ENCODE measurements at regions not wholly inside any gene's neighbourhood (a gene's known extent, or its start where the extent isn't known, plus 50 kb on each side); places are given as distances from the start of the nearest gene placed in this dataset.
"Not testable (repeated sequence)": the region's sequence is repeated elsewhere in the genome, so short reads cannot be mapped to it uniquely, and the experiment has no call there.

DNA sequence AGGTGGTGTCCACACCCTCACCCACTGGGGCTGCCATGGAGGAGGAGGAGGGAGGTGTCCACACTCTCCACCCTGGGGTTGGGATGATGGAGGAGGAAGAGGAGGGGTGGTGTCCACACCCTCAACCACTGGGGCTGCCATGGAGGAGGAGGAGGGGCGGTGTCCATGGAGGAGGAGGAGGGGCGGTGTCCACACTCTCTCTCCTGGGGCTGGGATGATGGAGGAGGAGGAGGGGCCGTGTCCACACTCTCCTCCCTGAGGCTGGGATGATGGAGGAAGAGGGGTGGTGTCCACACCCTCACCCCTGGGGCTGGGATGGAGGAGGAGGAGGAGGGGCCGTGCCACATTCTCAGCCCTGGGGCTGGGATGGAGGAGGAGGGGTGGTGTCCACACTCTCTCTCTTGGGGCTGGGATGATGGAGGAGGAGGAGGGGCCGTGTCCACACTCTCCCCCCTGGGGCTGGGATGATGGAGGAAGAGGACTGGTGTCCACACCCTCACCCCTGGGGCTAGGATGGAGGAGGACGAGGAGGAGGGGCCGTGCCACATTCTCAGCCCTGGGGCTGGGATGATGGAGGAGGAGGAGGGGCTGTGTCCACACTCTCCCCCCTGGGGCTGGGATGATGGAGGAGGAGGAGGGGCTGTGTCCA lies 231.7 kb downstream of the CRLF2 start:
- Mint-ChIP-seq H3K27ac (ENCODE audit: unreplicated experiment) (no peak overlapping the region), H3K27me3 (ENCODE audit: unreplicated experiment) (peaks cover 15% of the 10 kb centered on the region), H3K4me1 (ENCODE audit: unreplicated experiment) (no peaks in the 10 kb centered on the region), H3K36me3 (ENCODE audit: low read depth, unreplicated experiment) (peaks cover 6% of the 10 kb centered on the region), H3K9me3 (ENCODE audit: unreplicated experiment) (peaks cover 41% of the 10 kb centered on the region), H3K4me3 (ENCODE audit: unreplicated experiment) (no peak overlapping the region)
- TF ChIP-seq CTCF (IDR thresholded peaks at IDR 0.05; ENCODE audit: unreplicated experiment): no peak
- no peak for DNase-seq (ENCODE audit: low spot score)

DNA sequence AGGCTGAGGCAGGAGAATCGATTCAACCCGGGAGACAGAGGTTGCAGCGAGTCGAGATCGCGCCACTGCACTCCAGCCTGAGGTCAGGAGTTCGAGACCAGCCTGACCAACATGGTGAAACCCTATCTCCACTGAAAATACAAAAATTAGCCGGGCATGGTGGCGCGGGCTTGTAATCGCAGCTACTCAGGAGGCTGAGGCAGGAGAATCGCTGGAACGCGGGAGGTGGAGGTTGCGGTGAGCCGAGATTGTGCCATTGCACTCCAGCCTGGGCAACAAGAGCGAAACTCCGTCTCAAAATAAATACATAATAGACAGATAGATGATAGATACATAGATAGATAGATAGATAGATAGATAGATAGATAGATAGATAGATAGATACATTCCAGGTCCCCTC lies 233.3 kb downstream of the CRLF2 start:
- H3K27ac Mint-ChIP-seq (ENCODE audit: unreplicated experiment); H3K36me3 Mint-ChIP-seq (ENCODE audit: low read depth, unreplicated experiment); H3K4me3 Mint-ChIP-seq (ENCODE audit: unreplicated experiment); H3K4me1 Mint-ChIP-seq (ENCODE audit: unreplicated experiment); DNase-seq (ENCODE audit: low spot score): not testable (repeated sequence)
- peaks cover 15% of the 10 kb centered on the region for H3K27me3 Mint-ChIP-seq (ENCODE audit: unreplicated experiment)
- peaks cover 44% of the 10 kb centered on the region for H3K9me3 Mint-ChIP-seq (ENCODE audit: unreplicated experiment)

GRCh38 chrX:973010-973632 lies 239.3 kb downstream of the CRLF2 start:
- no peak for TF ChIP-seq CTCF (IDR thresholded peaks at IDR 0.05; ENCODE audit: unreplicated experiment)
- peaks cover 4% of the 10 kb centered on the region for H3K36me3 Mint-ChIP-seq (ENCODE audit: low read depth, unreplicated experiment)
- no peak overlapping the region for H3K4me3 Mint-ChIP-seq (ENCODE audit: unreplicated experiment)
- H3K4me1 Mint-ChIP-seq (ENCODE audit: unreplicated experiment): no peaks in the 10 kb centered on the region
- peaks cover 29% of the 10 kb centered on the region for H3K9me3 Mint-ChIP-seq (ENCODE audit: unreplicated experiment)
- DNase-seq (ENCODE audit: low spot score): no peak
- no peak overlapping the region for H3K27ac Mint-ChIP-seq (ENCODE audit: unreplicated experiment)
- H3K27me3 Mint-ChIP-seq (ENCODE audit: unreplicated experiment): peaks cover 6% of the 10 kb centered on the region

DNA sequence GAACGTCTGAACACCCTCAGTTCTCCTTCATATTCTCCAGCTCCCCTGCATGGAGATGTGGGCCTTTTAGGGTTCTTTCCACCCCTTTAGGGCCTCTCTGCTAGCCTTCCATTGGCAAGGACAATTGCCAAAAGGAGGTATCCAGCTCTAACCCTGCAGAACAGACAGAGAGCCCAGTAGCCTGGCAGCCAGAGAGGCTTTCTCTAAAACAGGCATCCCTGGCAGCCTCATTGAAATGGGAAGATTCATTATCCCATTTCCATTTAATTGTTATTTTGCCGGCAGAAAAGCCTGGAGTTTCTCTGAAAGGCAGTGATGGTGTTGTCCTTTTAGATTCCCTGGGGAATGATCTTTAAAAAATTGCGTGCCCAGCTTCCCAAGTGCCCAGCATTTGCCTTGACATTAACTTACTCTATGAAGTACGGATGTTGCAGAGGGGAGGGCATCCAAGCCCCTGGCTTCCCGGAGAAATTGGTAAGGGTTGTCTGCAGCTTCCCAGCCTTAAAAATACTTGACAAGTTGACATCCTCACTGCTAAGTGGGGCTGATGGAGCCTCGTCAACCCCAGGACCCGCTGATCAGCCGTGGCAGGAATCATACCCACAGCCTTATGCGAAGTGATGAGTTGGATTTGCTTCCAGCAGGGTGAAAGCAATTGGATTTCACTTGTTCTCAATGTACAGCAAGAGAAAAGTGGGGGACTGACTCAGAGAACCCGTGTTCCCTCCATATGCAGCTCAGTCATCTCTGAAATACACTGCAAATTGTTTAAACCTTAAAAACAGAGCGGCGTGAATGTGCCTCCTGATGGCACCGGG lies 244.1 kb downstream of the CRLF2 start:
- no peak for TF ChIP-seq CTCF (IDR thresholded peaks at IDR 0.05; ENCODE audit: unreplicated experiment)
- Mint-ChIP-seq H3K36me3 (ENCODE audit: low read depth, unreplicated experiment) (peaks cover 4% of the 10 kb centered on the region), H3K4me3 (ENCODE audit: unreplicated experiment) (no peak overlapping the region), H3K9me3 (ENCODE audit: unreplicated experiment) (peaks cover 33% of the 10 kb centered on the region), H3K27ac (ENCODE audit: unreplicated experiment) (no peak overlapping the region), H3K27me3 (ENCODE audit: unreplicated experiment) (peaks cover 3% of the 10 kb centered on the region), H3K4me1 (ENCODE audit: unreplicated experiment) (no peaks in the 10 kb centered on the region)
- no peak for DNase-seq (ENCODE audit: low spot score)

DNA sequence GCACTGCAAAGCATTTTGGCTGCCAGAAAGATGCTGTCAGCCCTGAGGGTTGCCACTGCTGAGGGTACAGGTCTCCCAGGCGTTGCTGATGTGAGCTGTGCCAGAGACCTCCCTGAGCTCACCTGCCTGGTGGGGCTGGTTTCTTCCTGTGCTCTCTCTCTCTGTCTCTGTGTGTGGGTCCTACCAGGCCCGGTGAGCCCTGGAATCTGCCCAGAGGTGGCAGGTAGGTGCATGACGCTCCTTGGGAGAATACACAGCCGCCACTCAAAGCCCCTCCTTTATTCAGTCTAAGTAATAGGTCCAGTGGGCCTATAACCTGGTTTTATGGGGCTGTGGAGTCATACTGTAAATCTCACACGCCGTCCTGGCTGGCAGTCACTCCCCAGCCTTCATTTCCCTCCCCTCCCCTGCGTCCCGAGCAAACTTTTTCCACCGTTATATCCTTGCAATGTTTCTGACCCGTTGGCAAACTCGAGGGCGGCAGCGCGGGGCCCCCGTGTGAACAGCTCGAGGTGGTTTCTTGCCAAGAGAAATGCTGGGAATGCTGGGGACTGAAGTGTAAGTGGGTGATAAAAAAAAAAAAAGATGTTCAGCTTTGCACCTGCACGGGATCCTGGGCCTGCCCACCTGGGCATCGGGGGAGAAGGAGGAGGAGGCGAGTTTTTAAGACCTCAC lies 245.9 kb downstream of the CRLF2 start:
- no peak for TF ChIP-seq CTCF (IDR thresholded peaks at IDR 0.05; ENCODE audit: unreplicated experiment)
- H3K36me3 Mint-ChIP-seq (ENCODE audit: low read depth, unreplicated experiment): peaks cover 4% of the 10 kb centered on the region
- DNase-seq (ENCODE audit: low spot score): no peak
- H3K4me3 Mint-ChIP-seq (ENCODE audit: unreplicated experiment): no peak overlapping the region
- H3K27me3 Mint-ChIP-seq (ENCODE audit: unreplicated experiment): peaks cover 3% of the 10 kb centered on the region
- H3K4me1 Mint-ChIP-seq (ENCODE audit: unreplicated experiment): no peaks in the 10 kb centered on the region
- H3K27ac Mint-ChIP-seq (ENCODE audit: unreplicated experiment): no peak overlapping the region
- H3K9me3 Mint-ChIP-seq (ENCODE audit: unreplicated experiment): peaks cover 32% of the 10 kb centered on the region

All from endothelial cell (in vitro differentiated cells).